C4-2B (cell line): ENCODE measurements at regions not wholly inside any gene's neighbourhood (a gene's known extent, or its start where the extent isn't known, plus 50 kb on each side); places are given as distances from the start of the nearest gene placed in this dataset.
"Not testable (repeated sequence)": the region's sequence is repeated elsewhere in the genome, so short reads cannot be mapped to it uniquely, and the experiment has no call there.

Experiments used
- CTCF ChIP-seq: fragments of 450-650 bp; conservative IDR thresholded peaks from 2 replicates; pipeline ENCODE4 v1.5.1; 2017; ENCODE audit warnings: mild to moderate bottlenecking
- ZFX ChIP-seq: fragments of 450-650 bp; IDR thresholded peaks from 2 replicates; pipeline ENCODE4 v1.6.1; 2017

GRCh38 chr6:58016614-58017013, 699.2 kb downstream of the PRIM2 start:
- not testable (repeated sequence) for TF ChIP-seq CTCF, ZFX
